Tibial nerve (tissue), 4 donors: ENCODE measurements at regions not wholly inside any gene's neighbourhood (a gene's known extent, or its start where the extent isn't known, plus 50 kb on each side); places are given as distances from the start of the nearest gene placed in this dataset.

Experiments used
- DNase-seq, 2 donors: peaks; one replicate each; pipeline ENCODE4 v3.0.0-alpha.2; 2019; ENCODE audit warnings: low spot score in 2 of 2
- H3K27ac ChIP-seq, 4 donors: fragments of 200-600 bp; sonication (generic) in 3 of 4; one replicate each; pipeline ENCODE4 v1.5.1; 2017 to 2019; ENCODE audit warnings: mild to moderate bottlenecking in 1 of 4
- H3K27me3 ChIP-seq, 2 donors: fragments of 200-600 bp; sonication (generic) in 1 of 2; one replicate each; pipeline versions ENCODE4 v1.5.1 to v1.6.0; 2017 to 2019
- H3K36me3 ChIP-seq, 3 donors: fragments of 200-600 bp; sonication (generic); one replicate each; pipeline ENCODE4 v1.5.1; 2018 to 2019
- H3K4me1 ChIP-seq, 4 donors: fragments of 200-600 bp; sonication (generic) in 3 of 4; one replicate each; pipeline ENCODE4 v1.5.1; 2017 to 2019
- H3K4me3 ChIP-seq, 4 donors: fragments of 200-600 bp; sonication (generic) in 3 of 4; one replicate each; pipeline ENCODE4 v1.5.1; 2017 to 2019; ENCODE audit warnings: mild to moderate bottlenecking in 1 of 4, moderate library complexity in 1 of 4
- H3K9me3 ChIP-seq, 4 donors: fragments of 200-600 bp; sonication (generic) in 3 of 4; one replicate each; pipeline ENCODE4 v1.5.1; 2017 to 2019
- EP300 ChIP-seq, 2 donors: sonication (generic); formaldehyde crosslinking; IDR thresholded peaks; one replicate each; pipeline ENCODE4 v1.6.1; 2017; ENCODE audit warnings: antibody characterized with exemption in 2 of 2, mild to moderate bottlenecking in 1 of 2
- POLR2A ChIP-seq, 2 donors: fragments of 450-650 bp; IDR thresholded peaks; one replicate each; pipeline ENCODE4 v1.6.1; 2017; ENCODE audit warnings: antibody characterized with exemption in 2 of 2, mild to moderate bottlenecking in 2 of 2, moderate library complexity in 2 of 2
- WGBS, 2 donors: methylation state at CpG; one replicate each; pipeline ENCODE4 v1.1.5; 2018; 5-methylcytosine and 5-hydroxymethylcytosine counted together
- TF ChIP-seq, protein P1 (sequence below), 5 experiments: fragments of 200-600 bp in 3 of 5; fragments of 450-650 bp in 2 of 5; sonication (generic) in 3 of 5; IDR thresholded peaks; one replicate each; pipeline ENCODE4 v1.5.1; 2016 to 2019; ENCODE audit warnings: antibody characterized with exemption in 5 of 5, mild to moderate bottlenecking in 3 of 5, moderate library complexity in 2 of 5

DNA sequence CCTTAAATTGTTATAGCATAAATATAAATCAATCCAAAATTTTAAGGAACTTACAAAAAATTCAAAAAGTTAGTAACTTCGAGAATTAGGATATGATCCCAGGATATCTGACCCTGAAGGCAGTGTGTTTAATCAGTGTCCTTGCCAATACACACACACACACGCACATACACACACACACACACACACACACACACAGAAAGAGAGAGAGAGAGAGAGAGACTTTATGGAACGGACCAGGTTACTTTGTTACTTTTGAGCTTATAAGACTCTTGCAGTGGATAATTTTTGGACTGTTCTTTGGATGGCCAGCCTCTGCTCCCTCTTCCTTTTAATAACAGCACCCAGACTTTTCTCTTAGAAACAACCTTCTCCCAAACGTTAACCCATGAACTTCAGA is 322.9 kb downstream of the NFIB start:
- H3K27ac ChIP-seq = no peak overlapping the region
- WGBS, 2 donors = 64 to 66% methylated on average over 4 of the region's 4 CpGs
- DNase-seq = no peak

DNA sequence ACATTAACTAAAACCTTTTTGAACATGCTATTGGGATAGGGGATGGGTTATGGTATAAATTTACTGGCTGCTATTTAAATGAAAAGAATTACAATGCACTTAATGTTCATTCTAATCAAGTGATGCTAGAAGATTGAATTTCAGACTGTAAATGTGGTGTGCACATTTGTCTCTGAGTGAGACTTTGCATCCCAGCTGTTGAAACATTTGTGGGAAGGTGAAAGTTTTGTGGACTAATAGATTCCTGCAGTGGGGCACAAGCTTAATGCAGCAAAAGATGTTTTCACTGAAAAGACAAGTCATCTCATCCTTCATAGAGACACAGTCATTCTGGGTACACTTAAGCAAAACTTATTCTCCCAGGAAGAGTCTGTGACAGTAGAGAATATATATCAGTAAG is 323.6 kb downstream of the NFIB start:
- no peaks in the 10 kb centered on the region for H3K27me3 ChIP-seq
- no peaks in the 10 kb centered on the region for H3K36me3 ChIP-seq
- no peak overlapping the region for H3K27ac ChIP-seq
- no peaks in the 10 kb centered on the region for H3K4me1 ChIP-seq
- no peak overlapping the region for H3K4me3 ChIP-seq
- TF ChIP-seq POLR2A (IDR thresholded peaks at IDR 0.05) (no peak), EP300 (IDR thresholded peaks at IDR 0.05) (no peak)
- TF ChIP-seq, protein P1, sequence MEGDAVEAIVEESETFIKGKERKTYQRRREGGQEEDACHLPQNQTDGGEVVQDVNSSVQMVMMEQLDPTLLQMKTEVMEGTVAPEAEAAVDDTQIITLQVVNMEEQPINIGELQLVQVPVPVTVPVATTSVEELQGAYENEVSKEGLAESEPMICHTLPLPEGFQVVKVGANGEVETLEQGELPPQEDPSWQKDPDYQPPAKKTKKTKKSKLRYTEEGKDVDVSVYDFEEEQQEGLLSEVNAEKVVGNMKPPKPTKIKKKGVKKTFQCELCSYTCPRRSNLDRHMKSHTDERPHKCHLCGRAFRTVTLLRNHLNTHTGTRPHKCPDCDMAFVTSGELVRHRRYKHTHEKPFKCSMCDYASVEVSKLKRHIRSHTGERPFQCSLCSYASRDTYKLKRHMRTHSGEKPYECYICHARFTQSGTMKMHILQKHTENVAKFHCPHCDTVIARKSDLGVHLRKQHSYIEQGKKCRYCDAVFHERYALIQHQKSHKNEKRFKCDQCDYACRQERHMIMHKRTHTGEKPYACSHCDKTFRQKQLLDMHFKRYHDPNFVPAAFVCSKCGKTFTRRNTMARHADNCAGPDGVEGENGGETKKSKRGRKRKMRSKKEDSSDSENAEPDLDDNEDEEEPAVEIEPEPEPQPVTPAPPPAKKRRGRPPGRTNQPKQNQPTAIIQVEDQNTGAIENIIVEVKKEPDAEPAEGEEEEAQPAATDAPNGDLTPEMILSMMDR (IDR thresholded peaks at IDR 0.05) = no peak
- no peaks in the 10 kb centered on the region for H3K9me3 ChIP-seq
- DNase-seq = no peak

More for the DNA sequence above, 322.9 kb downstream of the NFIB start:
- Histone ChIP-seq H3K4me3 (no peak overlapping the region), H3K4me1 (no peaks in the 10 kb centered on the region), H3K27me3 (no peaks in the 10 kb centered on the region), H3K9me3 (no peaks in the 10 kb centered on the region), H3K36me3 (no peaks in the 10 kb centered on the region)
- TF ChIP-seq, protein P1 (IDR thresholded peaks at IDR 0.05) = no peak
- TF ChIP-seq POLR2A (IDR thresholded peaks at IDR 0.05) (no peak), EP300 (IDR thresholded peaks at IDR 0.05) (no peak)

DNA sequence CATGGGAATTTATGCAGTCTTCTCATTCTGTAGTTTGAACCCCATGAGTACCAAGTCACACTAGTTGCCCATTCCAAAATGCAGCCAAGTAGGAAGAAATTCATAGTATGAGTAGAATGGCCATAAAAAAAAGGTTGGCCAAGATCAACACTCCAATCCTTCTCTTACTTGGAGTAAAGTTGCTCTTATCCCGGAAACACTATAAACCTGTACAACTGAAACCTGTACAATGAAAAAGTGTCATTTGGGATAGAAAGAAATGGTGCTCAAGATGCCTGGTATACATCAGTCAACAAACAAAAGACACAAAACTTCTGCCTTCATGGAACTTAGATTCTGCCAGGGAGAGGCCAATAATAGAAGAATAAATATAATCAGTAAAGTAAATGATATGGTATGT is 325.0 kb downstream of the NFIB start:
- no peaks in the 10 kb centered on the region for H3K36me3 ChIP-seq
- DNase-seq = no peak
- TF ChIP-seq, protein P1 (IDR thresholded peaks at IDR 0.05) = no peak
- no peak for TF ChIP-seq POLR2A (IDR thresholded peaks at IDR 0.05)
- no peak for TF ChIP-seq EP300 (IDR thresholded peaks at IDR 0.05)
- no peak overlapping the region for H3K27ac ChIP-seq
- H3K4me3 ChIP-seq = no peak overlapping the region
- H3K27me3 ChIP-seq = no peaks in the 10 kb centered on the region
- H3K9me3 ChIP-seq = no peaks in the 10 kb centered on the region
- H3K4me1 ChIP-seq = no peaks in the 10 kb centered on the region
- 3 to 89% methylated on average over 1 of the region's 1 CpG for WGBS, 2 donors

DNA sequence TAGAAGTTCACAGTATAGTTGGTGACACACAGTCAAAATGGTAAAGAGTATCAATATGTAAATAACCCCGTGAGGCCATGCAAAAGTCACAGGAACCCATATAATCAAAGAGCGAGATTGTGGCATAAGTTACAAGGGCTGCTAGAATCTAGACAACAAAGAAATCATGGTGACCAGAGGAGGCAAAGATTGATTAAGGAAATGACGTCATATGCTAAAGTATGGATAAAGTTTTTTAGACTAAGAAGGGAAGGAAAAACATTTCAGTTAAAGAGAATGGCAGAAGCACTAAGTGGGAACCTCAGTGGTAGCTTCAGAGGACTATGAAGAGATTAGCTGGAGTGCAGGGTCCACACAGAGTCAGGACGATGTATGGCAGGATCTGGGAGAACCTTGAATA is 330.3 kb downstream of the NFIB start:
- Histone ChIP-seq H3K9me3 (no peaks in the 10 kb centered on the region), H3K36me3 (no peaks in the 10 kb centered on the region), H3K27me3 (no peaks in the 10 kb centered on the region), H3K4me1 (no peaks in the 10 kb centered on the region), H3K27ac (no peak overlapping the region), H3K4me3 (no peak overlapping the region)
- no peak for DNase-seq
- WGBS, 2 donors = 72 to 76% methylated on average over 4 of the region's 4 CpGs
- no peak for TF ChIP-seq POLR2A (IDR thresholded peaks at IDR 0.05)
- TF ChIP-seq, protein P1 (IDR thresholded peaks at IDR 0.05) = no peak

DNA sequence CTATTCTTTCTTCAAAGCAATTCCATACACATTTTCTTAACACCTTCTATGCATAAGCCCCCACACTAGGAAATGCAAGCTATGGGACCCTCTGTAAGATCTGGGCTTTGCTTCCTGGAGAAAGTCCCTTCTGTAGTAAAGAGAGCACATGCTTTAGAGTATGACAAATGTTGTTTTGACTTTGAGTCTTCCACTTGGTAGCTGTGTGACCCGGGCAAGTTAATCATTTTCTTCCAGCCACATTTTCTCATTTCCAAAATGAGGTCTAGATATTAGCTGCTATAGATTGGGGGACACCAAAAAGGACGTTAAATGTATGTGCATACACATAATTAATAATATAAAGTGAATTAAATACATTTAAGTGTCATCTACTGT is 334.0 kb downstream of the NFIB start:
- TF ChIP-seq POLR2A (IDR thresholded peaks at IDR 0.05) (no peak), EP300 (IDR thresholded peaks at IDR 0.05) (no peak)
- TF ChIP-seq, protein P1 (IDR thresholded peaks at IDR 0.05) = no peak
- H3K4me3 ChIP-seq = no peak overlapping the region
- H3K4me1 ChIP-seq = peaks cover 0 to 4% (median 0%) of the 10 kb centered on the region in 4 donors
- no peaks in the 10 kb centered on the region for H3K27me3 ChIP-seq
- H3K9me3 ChIP-seq = no peaks in the 10 kb centered on the region
- H3K36me3 ChIP-seq = no peaks in the 10 kb centered on the region
- no peak overlapping the region for H3K27ac ChIP-seq
- DNase-seq = no peak
- 46 to 84% methylated on average over 2 of the region's 2 CpGs for WGBS, 2 donors
